Esophagus squamous epithelium (tissue), 4 donors: ENCODE measurements at regions not wholly inside any gene's neighbourhood (a gene's known extent, or its start where the extent isn't known, plus 50 kb on each side); places are given as distances from the start of the nearest gene placed in this dataset.

Source experiments
- CTCF ChIP-seq, 6 experiments: fragments of 450-650 bp in 4 of 6; fragments of 200-600 bp in 2 of 6; sonication (generic) in 2 of 6; IDR thresholded peaks; one replicate each; pipeline ENCODE4 v1.5.1; 2016 to 2019; ENCODE audit warnings: antibody characterized with exemption in 6 of 6, mild to moderate bottlenecking in 4 of 6, moderate library complexity in 4 of 6
- POLR2A ChIP-seq, 4 donors: fragments of 450-650 bp; IDR thresholded peaks; one replicate each; pipeline ENCODE4 v1.6.1; 2017; ENCODE audit warnings: antibody characterized with exemption in 4 of 4, mild to moderate bottlenecking in 4 of 4, moderate library complexity in 3 of 4

GRCh38 chr11:45423036-45423435, 136.9 kb upstream of the SYT13 start:
- no peak for TF ChIP-seq CTCF (IDR thresholded peaks at IDR 0.05)
- no peak for TF ChIP-seq POLR2A (IDR thresholded peaks at IDR 0.05)
